ENCODE measurements at regions not wholly inside any gene's neighbourhood (a gene's known extent, or its start where the extent isn't known, plus 50 kb on each side); places are given as distances from the start of the nearest gene placed in this dataset.
"Not testable (repeated sequence)": the region's sequence is repeated elsewhere in the genome, so short reads cannot be mapped to it uniquely, and the experiment has no call there.

GRCh38 chr6:100232781-100233573, 231.7 kb downstream of the SIM1 start:
- Mint-ChIP-seq H3K9me3 (no peaks in the 10 kb centered on the region), H3K4me1 (ENCODE audit: low read depth) (peaks cover 5% of the 10 kb centered on the region), H3K27me3 (ENCODE audit: low read depth) (peaks cover 22% of the 10 kb centered on the region), H3K27ac (no peak overlapping the region), H3K4me3 (no peak overlapping the region), H3K36me3 (ENCODE audit: low read depth) (no peaks in the 10 kb centered on the region)
- CTCF ChIA-PET = no interaction called here
- no peak for DNase-seq
- intact Hi-C loops (cut with micrococcal nuclease) = no loop called here

GRCh38 chr6:100230953-100231316, 233.8 kb downstream of the SIM1 start:
- no peak overlapping the region for H3K4me3 Mint-ChIP-seq
- H3K9me3 Mint-ChIP-seq = no peaks in the 10 kb centered on the region
- CTCF ChIA-PET = no interaction called here
- H3K4me1 Mint-ChIP-seq (ENCODE audit: low read depth) = peaks cover 5% of the 10 kb centered on the region
- DNase-seq = no peak
- no peak overlapping the region for H3K27ac Mint-ChIP-seq
- H3K36me3 Mint-ChIP-seq (ENCODE audit: low read depth) = no peaks in the 10 kb centered on the region
- peaks cover 23% of the 10 kb centered on the region for H3K27me3 Mint-ChIP-seq (ENCODE audit: low read depth)
- intact Hi-C loops (cut with micrococcal nuclease) = no loop called here

DNA sequence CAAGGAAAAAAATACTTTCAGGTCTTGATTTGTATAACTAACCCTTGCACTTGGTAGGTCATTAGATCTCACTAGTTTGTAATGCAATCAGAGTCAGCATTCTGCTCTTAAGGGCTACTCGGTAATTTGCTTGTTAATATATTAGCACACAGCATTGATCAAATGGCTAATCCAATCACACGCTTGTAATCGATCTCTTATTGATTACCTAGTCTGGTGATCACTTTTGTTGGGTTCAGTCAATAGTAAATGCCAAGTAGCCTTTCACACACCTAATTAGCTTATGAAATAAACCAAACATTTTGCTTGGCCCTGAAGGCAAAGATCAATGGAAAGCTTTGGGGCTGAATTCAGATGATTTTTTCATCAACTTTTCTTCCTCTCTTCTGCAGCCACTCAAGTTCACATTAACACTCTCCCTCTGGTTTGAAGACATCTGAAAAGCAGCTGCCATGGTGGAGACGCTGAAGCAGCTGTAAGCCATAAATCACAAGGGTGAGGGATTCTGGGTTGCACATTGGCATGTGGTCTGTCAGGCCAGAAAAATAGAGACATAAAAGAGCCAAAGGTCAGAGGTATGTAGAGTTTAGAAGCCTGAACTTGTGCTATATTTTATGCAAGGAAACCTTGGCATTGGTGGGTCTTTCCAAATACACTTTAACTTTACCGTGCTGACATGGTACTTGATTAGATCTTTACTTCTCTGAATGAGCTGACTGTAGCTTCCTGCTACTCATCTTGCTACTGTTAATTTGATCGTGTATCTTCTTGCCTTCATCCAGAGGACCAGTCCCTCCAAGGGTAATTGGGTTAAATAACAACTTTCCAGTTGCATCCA, 234.4 kb downstream of the SIM1 start:
- CTCF ChIA-PET = no interaction called here
- Mint-ChIP-seq H3K4me1 (ENCODE audit: low read depth) (peaks cover 5% of the 10 kb centered on the region), H3K4me3 (no peak overlapping the region), H3K9me3 (no peaks in the 10 kb centered on the region), H3K27ac (no peak overlapping the region), H3K27me3 (ENCODE audit: low read depth) (peaks cover 23% of the 10 kb centered on the region), H3K36me3 (ENCODE audit: low read depth) (no peaks in the 10 kb centered on the region)
- DNase-seq = no peak
- intact Hi-C loops (cut with micrococcal nuclease) = no loop called here

DNA sequence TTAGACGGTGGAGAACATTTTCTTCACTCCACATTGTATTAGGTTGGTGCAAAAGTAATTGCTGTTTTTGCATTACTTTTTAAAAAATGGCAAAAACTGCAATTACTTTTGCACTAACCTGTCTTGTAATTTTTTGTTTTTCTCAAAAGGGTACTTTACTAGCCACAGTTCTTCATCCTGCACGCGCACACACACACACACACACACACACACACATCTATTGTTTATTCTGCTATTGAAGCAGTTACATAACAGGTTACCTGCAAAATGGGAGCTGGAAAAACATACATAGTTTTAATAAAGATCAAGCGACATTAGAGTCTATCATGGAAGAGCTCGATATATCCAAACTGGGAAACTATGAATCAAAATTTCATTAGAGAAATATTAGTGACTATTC, 235.2 kb downstream of the SIM1 start:
- no peak for DNase-seq
- Mint-ChIP-seq H3K27me3 (ENCODE audit: low read depth) (peaks cover 23% of the 10 kb centered on the region), H3K4me1 (ENCODE audit: low read depth) (peaks cover 5% of the 10 kb centered on the region), H3K4me3 (no peak overlapping the region), H3K9me3 (no peaks in the 10 kb centered on the region), H3K27ac (no peak overlapping the region), H3K36me3 (ENCODE audit: low read depth) (no peaks in the 10 kb centered on the region)
- CTCF ChIA-PET = no interaction called here
- intact Hi-C loops (cut with micrococcal nuclease) = no loop called here

GRCh38 chr6:100228834-100229441, 234.9 kb upstream of the MCHR2 start:
- DNase-seq = peak; percentile 50
- Mint-ChIP-seq H3K4me3 (peak overlapping the region; percentile 41), H3K27ac (no peak overlapping the region), H3K27me3 (ENCODE audit: low read depth) (peaks cover 23% of the 10 kb centered on the region), H3K36me3 (ENCODE audit: low read depth) (no peaks in the 10 kb centered on the region), H3K4me1 (ENCODE audit: low read depth) (peaks cover 5% of the 10 kb centered on the region), H3K9me3 (no peaks in the 10 kb centered on the region)
- CTCF ChIA-PET = no interaction called here
- intact Hi-C loops (cut with micrococcal nuclease) = no loop called here

- intact Hi-C loops (cut with micrococcal nuclease) = no loop called here
- H3K36me3 Mint-ChIP-seq (ENCODE audit: low read depth) = no peaks in the 10 kb centered on the region
- DNase-seq = no peak
- CTCF ChIA-PET = no interaction called here
- H3K4me1 Mint-ChIP-seq (ENCODE audit: low read depth) = peaks cover 5% of the 10 kb centered on the region
- H3K27ac Mint-ChIP-seq = no peak overlapping the region
- no peak overlapping the region for H3K4me3 Mint-ChIP-seq
- peaks cover 23% of the 10 kb centered on the region for H3K27me3 Mint-ChIP-seq (ENCODE audit: low read depth)
- no peaks in the 10 kb centered on the region for H3K9me3 Mint-ChIP-seq
Measured at GRCh38 chr6:100228437-100228833, 234.4 kb upstream of the MCHR2 start.

- Mint-ChIP-seq H3K4me3 (no peak overlapping the region), H3K27me3 (ENCODE audit: low read depth) (peaks cover 23% of the 10 kb centered on the region), H3K4me1 (ENCODE audit: low read depth) (peaks cover 5% of the 10 kb centered on the region), H3K9me3 (peaks cover 3% of the 10 kb centered on the region), H3K36me3 (ENCODE audit: low read depth) (no peaks in the 10 kb centered on the region), H3K27ac (no peak overlapping the region)
- intact Hi-C loops (cut with micrococcal nuclease) = no loop called here
- CTCF ChIA-PET = no interaction called here
- no peak for DNase-seq
Measured at GRCh38 chr6:100226811-100227210, 232.8 kb upstream of the MCHR2 start.

DNA sequence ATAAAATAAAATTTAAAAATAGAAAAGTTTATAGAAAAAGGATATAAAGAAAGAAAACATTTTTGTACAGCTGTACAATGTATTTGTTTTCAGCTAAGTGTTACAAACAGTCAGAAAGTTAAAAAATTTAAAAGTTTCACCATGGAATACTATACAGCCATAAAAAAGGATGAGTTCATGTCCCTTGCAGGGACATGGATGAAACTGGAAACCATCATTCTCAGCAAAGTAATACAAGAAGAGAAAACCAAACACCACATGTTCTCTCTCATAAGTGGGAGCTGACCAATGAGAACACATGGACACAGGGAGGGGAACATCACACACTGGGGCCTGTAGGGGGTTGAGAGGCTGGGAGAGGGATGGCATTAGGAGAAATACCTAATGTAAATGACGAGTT, 229.9 kb upstream of the MCHR2 start:
- CTCF ChIA-PET; H3K36me3 Mint-ChIP-seq (ENCODE audit: low read depth); intact Hi-C loops (cut with micrococcal nuclease); H3K9me3 Mint-ChIP-seq; H3K27ac Mint-ChIP-seq; H3K4me1 Mint-ChIP-seq (ENCODE audit: low read depth); H3K27me3 Mint-ChIP-seq (ENCODE audit: low read depth); H3K4me3 Mint-ChIP-seq; DNase-seq: not testable (repeated sequence)

DNA sequence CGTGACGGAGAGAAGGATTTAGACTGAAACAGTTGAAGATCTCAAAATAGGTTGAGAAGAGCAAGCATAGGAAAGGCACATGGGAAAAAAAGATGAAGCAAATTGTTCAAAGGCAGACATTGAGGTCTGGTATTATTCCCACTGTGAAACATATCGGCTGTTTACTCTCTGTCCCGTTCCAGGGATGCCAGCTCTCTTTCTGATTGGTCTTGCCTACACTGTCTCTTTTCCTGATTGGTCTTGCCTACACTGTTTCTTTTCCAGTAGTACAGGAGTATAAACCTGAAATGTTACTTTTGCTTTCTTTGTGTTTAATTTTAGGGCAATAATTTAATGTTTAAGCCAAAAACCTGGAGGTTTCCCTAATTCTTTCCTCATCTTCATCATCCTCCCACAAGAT, 226.5 kb upstream of the MCHR2 start:
- Mint-ChIP-seq H3K27me3 (ENCODE audit: low read depth) (no peaks in the 10 kb centered on the region), H3K4me3 (no peak overlapping the region), H3K4me1 (ENCODE audit: low read depth) (no peaks in the 10 kb centered on the region), H3K27ac (no peak overlapping the region), H3K9me3 (peaks cover 3% of the 10 kb centered on the region), H3K36me3 (ENCODE audit: low read depth) (no peaks in the 10 kb centered on the region)
- CTCF ChIA-PET = no interaction called here
- intact Hi-C loops (cut with micrococcal nuclease) = no loop called here
- no peak for DNase-seq

DNA sequence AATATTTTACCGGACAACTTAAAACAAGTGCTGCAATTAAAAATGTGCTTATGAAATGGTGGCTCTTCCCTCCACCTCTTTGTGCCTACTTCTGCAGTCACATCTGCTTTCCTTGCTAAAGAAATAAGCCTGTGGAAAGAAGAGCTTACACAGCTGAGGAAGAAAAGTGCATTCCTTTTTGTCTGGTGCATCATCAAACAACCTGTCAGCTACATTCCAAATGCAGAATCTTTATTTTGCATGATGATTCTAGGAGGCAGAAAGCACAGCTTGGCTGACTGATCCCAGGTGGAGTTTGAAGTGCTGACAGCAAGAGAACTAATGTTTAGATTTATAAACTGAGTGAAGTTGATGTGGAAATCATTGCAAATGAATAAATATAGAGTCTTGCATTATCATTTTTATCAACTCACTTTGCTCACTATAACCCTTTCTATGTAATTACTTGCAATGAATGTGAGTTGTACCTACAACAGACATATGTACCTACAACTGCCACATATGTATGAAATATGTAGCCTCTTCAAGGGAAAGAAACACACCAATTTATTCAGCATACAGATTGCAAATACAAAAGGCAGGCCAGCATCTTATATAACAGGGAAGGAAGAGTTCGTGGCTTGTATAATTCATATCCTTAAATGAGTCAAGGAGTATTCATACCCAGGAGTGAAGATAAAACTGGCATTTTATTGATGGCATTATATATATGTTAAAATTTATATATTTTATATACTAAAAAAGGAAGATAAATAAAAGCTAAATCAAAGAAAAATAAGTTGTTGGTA, 223.4 kb upstream of the MCHR2 start:
- no peak for DNase-seq
- Mint-ChIP-seq H3K9me3 (peaks cover 3% of the 10 kb centered on the region), H3K27me3 (ENCODE audit: low read depth) (no peaks in the 10 kb centered on the region), H3K36me3 (ENCODE audit: low read depth) (no peaks in the 10 kb centered on the region), H3K27ac (no peak overlapping the region), H3K4me3 (no peak overlapping the region), H3K4me1 (ENCODE audit: low read depth) (no peaks in the 10 kb centered on the region)
- CTCF ChIA-PET = no interaction called here
- intact Hi-C loops (cut with micrococcal nuclease) = no loop called here

- H3K4me3 Mint-ChIP-seq = no peak overlapping the region
- no peaks in the 10 kb centered on the region for H3K9me3 Mint-ChIP-seq
- no peak for DNase-seq
- H3K27ac Mint-ChIP-seq = no peak overlapping the region
- H3K27me3 Mint-ChIP-seq (ENCODE audit: low read depth) = no peaks in the 10 kb centered on the region
- intact Hi-C loops (cut with micrococcal nuclease) = no loop called here
- no peaks in the 10 kb centered on the region for H3K4me1 Mint-ChIP-seq (ENCODE audit: low read depth)
- CTCF ChIA-PET = no interaction called here
- no peaks in the 10 kb centered on the region for H3K36me3 Mint-ChIP-seq (ENCODE audit: low read depth)
Measured at GRCh38 chr6:100216760-100217159, 222.7 kb upstream of the MCHR2 start.

GRCh38 chr6:100212131-100212530, 218.1 kb upstream of the MCHR2 start:
- intact Hi-C loops (cut with micrococcal nuclease) = no loop called here

More at GRCh38 chr6:100212131-100212530, 218.1 kb upstream of the MCHR2 start:
- no peaks in the 10 kb centered on the region for H3K9me3 Mint-ChIP-seq
- no peak for DNase-seq
- no peak overlapping the region for H3K27ac Mint-ChIP-seq
- no peaks in the 10 kb centered on the region for H3K27me3 Mint-ChIP-seq (ENCODE audit: low read depth)
- H3K4me1 Mint-ChIP-seq (ENCODE audit: low read depth) = no peaks in the 10 kb centered on the region
- CTCF ChIA-PET = no interaction called here
- H3K4me3 Mint-ChIP-seq = no peak overlapping the region
- H3K36me3 Mint-ChIP-seq (ENCODE audit: low read depth) = no peaks in the 10 kb centered on the region

Data from activated naive CD4-positive, alpha-beta T cell treated with anti-CD3 and anti-CD28 coated beads for 36 hours (primary cell).